Osteoblast (primary cell): ENCODE measurements at regions not wholly inside any gene's neighbourhood (a gene's known extent, or its start where the extent isn't known, plus 50 kb on each side); places are given as distances from the start of the nearest gene placed in this dataset.

Source experiments
- DNase-seq: peaks from one replicate; pipeline ENCODE4 v3.0.0; 2011; ENCODE audit warnings: low spot score, mixed read lengths; ENCODE audit not compliant: insufficient read length; ENCODE audit errors: missing footprints
- H2AFZ ChIP-seq: 2 replicates; pipeline ENCODE4 v1.6.0; 2011; ENCODE audit warnings: mild to moderate bottlenecking, low read length
- H3K27ac ChIP-seq: 2 replicates; pipeline ENCODE4 v1.5.1; 2011; ENCODE audit warnings: mild to moderate bottlenecking, low read depth, low read length, moderate library complexity
- H3K27me3 ChIP-seq: 2 replicates; pipeline ENCODE4 v1.6.0; 2012; ENCODE audit warnings: mild to moderate bottlenecking, control low read depth, inconsistent platforms, low read length, moderate library complexity; ENCODE audit not compliant: insufficient read depth
- H3K36me3 ChIP-seq: 2 replicates; pipeline ENCODE4 v1.5.1; 2011; ENCODE audit warnings: mild to moderate bottlenecking, low read length, control low read depth, moderate library complexity; ENCODE audit not compliant: insufficient read depth
- H3K4me1 ChIP-seq: 2 replicates; pipeline ENCODE4 v1.5.1; 2011; ENCODE audit warnings: mild to moderate bottlenecking, low read length, control low read depth, moderate library complexity; ENCODE audit not compliant: insufficient read depth
- H3K4me2 ChIP-seq: 2 replicates; pipeline ENCODE4 v1.6.0; 2011; ENCODE audit warnings: mild to moderate bottlenecking, low read length; ENCODE audit not compliant: insufficient read depth
- H3K4me3 ChIP-seq: fragments of 200-600 bp; sonication (generic); 3 replicates; pipeline ENCODE4 v1.5.1; 2012; ENCODE audit warnings: mild to moderate bottlenecking, low read length, inconsistent platforms; ENCODE audit not compliant: insufficient read depth
- H3K79me2 ChIP-seq: 2 replicates; pipeline ENCODE4 v1.6.0; 2012; ENCODE audit warnings: mild to moderate bottlenecking, low read length, control low read depth, inconsistent platforms; ENCODE audit not compliant: insufficient read depth
- H3K9me3 ChIP-seq: 2 replicates; pipeline ENCODE4 v1.5.1; 2011; ENCODE audit warnings: low read depth, low read length, control low read depth
- H4K20me1 ChIP-seq: 2 replicates; pipeline ENCODE4 v1.6.0; 2012; ENCODE audit warnings: mild to moderate bottlenecking, low read length, control low read depth; ENCODE audit not compliant: insufficient read depth
- TF ChIP-seq, protein P1 (sequence below): IDR thresholded peaks from 2 replicates; pipeline ENCODE4 v1.5.1; 2011; ENCODE audit warnings: mild to moderate bottlenecking, low read depth, low read length, moderate library complexity; ENCODE audit errors: extremely low read depth

DNA sequence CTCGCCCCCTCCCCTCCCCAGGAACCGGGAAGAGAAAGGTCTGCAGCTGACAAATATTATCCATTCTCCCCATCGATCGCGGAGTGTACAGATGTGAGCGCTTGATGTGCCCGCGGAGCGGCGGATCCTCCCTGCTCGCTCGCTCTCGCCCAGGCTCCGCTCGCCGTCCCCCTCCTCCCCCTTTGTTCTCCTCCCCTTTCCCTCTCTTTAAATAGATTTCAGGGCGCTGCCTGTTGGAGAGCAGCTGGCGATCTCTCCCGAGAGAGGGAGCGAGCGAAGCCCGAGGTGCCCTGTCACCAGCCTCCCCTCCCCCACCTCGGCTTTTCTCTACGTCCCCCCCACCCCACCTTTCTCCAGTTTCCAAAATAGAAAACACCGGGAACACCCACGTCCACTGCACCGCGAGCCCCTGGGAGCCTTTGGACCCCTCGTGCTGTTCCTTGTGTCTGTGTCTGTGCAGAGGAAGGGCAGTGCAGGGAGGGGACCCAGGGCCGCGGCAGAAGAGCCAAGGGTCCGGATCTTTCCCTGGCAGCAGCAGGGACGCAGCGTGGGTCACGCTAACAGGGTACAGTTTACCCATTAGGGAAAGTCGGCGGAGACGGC lies 56.6 kb upstream of the BCOR start:
- DNase-seq = peak; percentile 97
- Histone ChIP-seq H3K4me1 (peaks cover 3% of the 10 kb centered on the region), H3K27ac (no peak overlapping the region)

DNA sequence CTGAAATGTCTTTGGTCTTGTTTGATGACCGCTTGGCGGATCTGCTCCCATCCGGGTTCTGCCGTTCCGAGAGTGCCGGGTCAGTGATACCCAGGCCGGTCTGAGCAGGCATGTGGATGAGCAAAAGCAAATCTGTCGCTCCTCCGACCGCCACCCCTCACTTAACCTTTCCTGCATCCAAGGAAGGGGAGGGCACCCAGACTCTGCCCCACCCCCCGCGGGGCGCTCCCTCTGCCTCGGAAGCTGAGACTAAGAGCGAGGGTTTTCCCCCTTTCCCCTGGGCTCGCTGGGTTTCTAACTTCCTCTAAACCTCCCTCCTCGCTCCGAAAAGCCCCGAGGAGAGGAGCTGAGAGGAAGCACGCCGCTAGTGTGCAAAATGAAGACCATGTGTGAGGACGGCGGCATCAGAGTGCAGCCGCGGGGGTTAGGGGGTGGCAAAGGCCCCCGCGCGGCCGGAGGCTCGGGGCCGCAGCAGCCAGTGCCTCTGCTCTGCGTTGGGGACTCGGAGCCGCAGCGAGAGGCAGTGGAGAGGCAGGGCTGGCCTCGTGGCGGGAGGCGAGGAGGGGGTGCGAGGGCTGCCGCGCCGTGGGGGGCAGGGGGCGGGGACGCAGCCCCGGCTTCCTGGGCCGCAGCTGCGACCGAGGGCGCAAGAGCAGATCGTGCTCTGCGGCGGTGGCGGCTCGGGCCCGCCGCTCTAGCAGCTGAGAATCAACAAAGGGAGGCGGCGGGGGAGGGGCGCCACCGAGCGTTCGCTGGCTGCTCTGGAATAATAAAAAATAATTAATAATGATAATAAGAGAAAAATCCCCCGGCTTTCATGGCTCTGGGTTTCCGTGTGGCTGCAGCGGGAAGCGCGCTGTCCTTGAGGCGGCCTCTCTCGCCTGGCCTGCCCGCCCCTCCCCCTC lies 55.8 kb upstream of the BCOR start:
- Histone ChIP-seq H3K9me3 (no peaks in the 10 kb centered on the region), H3K4me2 (peak overlapping the region; percentile 85), H3K4me1 (peaks cover 3% of the 10 kb centered on the region), H3K27ac (peak overlapping the region; percentile 51), H3K79me2 (no peaks in the 10 kb centered on the region), H4K20me1 (no peaks in the 10 kb centered on the region), H3K27me3 (peaks cover 50% of the 10 kb centered on the region), H3K4me3 (peak overlapping the region; percentile 70), H2AFZ (peak overlapping the region; percentile 62), H3K36me3 (no peaks in the 10 kb centered on the region)
- TF ChIP-seq, protein P1, sequence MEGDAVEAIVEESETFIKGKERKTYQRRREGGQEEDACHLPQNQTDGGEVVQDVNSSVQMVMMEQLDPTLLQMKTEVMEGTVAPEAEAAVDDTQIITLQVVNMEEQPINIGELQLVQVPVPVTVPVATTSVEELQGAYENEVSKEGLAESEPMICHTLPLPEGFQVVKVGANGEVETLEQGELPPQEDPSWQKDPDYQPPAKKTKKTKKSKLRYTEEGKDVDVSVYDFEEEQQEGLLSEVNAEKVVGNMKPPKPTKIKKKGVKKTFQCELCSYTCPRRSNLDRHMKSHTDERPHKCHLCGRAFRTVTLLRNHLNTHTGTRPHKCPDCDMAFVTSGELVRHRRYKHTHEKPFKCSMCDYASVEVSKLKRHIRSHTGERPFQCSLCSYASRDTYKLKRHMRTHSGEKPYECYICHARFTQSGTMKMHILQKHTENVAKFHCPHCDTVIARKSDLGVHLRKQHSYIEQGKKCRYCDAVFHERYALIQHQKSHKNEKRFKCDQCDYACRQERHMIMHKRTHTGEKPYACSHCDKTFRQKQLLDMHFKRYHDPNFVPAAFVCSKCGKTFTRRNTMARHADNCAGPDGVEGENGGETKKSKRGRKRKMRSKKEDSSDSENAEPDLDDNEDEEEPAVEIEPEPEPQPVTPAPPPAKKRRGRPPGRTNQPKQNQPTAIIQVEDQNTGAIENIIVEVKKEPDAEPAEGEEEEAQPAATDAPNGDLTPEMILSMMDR = no peak
- peak; percentile 92 for DNase-seq

More for the DNA sequence above, 56.6 kb upstream of the BCOR start:
- Histone ChIP-seq H3K79me2 (no peaks in the 10 kb centered on the region), H3K9me3 (no peaks in the 10 kb centered on the region), H4K20me1 (no peaks in the 10 kb centered on the region), H3K36me3 (no peaks in the 10 kb centered on the region), H3K4me3 (peak overlapping the region; percentile 69), H3K27me3 (peaks cover 47% of the 10 kb centered on the region), H2AFZ (peak overlapping the region; percentile 63), H3K4me2 (peak overlapping the region; percentile 85)
- TF ChIP-seq, protein P1 = no peak

DNA sequence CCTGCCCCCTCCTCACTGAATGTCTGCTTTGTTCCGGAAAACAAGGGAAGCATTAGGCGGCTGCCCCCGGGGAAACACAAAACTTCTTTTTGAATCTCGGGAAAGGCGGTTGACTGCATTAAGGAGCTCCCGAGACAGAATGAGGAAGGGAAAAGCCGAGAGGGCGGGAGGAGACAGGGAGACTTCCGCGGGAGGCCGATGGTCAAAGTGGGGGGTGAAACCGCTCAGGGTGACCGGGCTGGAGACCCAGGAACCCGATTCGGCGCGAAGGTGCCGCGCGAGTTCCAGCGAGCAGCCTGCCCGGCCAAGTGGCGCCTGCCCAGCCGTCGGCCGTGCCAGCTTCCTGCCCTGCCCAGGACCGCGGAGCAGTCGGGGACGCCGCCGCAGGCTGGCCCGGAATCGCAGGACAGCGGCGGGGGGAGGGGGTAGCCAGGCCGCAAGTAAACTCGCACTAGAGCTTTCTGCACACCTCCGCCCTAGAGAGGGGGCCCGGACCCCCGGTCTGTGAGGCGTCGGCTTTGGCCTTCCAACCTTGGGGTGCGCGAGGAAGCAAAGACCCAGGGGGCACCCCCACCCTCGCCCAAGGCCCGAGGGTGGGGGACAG lies 55.1 kb upstream of the BCOR start:
- H3K4me2 ChIP-seq = peak overlapping the region; percentile 85
- H3K27ac ChIP-seq = peak overlapping the region; percentile 12
- H3K36me3 ChIP-seq = no peaks in the 10 kb centered on the region
- peak; percentile 97 for DNase-seq
- TF ChIP-seq, protein P1 = no peak
- peak overlapping the region; percentile 70 for H3K4me3 ChIP-seq
- H3K4me1 ChIP-seq = peaks cover 2% of the 10 kb centered on the region
- H3K9me3 ChIP-seq = no peaks in the 10 kb centered on the region
- peaks cover 54% of the 10 kb centered on the region for H3K27me3 ChIP-seq
- peak overlapping the region; percentile 59 for H2AFZ ChIP-seq
- no peaks in the 10 kb centered on the region for H4K20me1 ChIP-seq
- no peaks in the 10 kb centered on the region for H3K79me2 ChIP-seq
